A673 (cell line): ENCODE measurements at regions not wholly inside any gene's neighbourhood (a gene's known extent, or its start where the extent isn't known, plus 50 kb on each side); places are given as distances from the start of the nearest gene placed in this dataset.

Experiments
- BruUV-seq: library from RNA; stranded (reverse); fragments of 400-500 nt; replicated peaks from 2 replicates; lab custom pipeline; 2021; lab: Mats Ljungman, UMichigan
- CTCF ChIA-PET: fragments of 300-600 bp; sonication (Branson Sonifier 250); formaldehyde crosslinking; loops from one replicate; lab custom pipeline; 2022; ENCODE audit warnings: antibody characterized with exemption; lab: Charles Lee
- POLR2A ChIA-PET: fragments of 300-600 bp; sonication (Branson Sonifier 250); formaldehyde crosslinking; loops from one replicate; lab custom pipeline; 2022; ENCODE audit warnings: antibody characterized with exemption; ENCODE audit not compliant: low non-redundant PET; lab: Charles Lee
- DNase-seq: peaks from one replicate; pipeline ENCODE4 v3.0.0-alpha.2; 2015; ENCODE audit warnings: low spot score
- H3K27ac ChIP-seq: fragments of 200-600 bp; sonication (generic); 2 replicates; pipeline ENCODE4 v1.5.1; 2016; ENCODE audit warnings: mixed run types, low read depth, mild to moderate bottlenecking, mixed read lengths, antibody characterized with exemption, low read length; ENCODE audit not compliant: poor library complexity, severe bottlenecking
- H3K27me3 ChIP-seq: fragments of 200-600 bp; sonication (generic); replicated peaks from 2 replicates; pipeline ENCODE4 v1.6.1; 2017; ENCODE audit warnings: mixed run types, low read depth, mild to moderate bottlenecking, mixed read lengths, antibody characterized with exemption, low read length; ENCODE audit not compliant: insufficient read depth, poor library complexity
- H3K36me3 ChIP-seq: fragments of 200-600 bp; sonication (generic); 2 replicates; pipeline ENCODE4 v1.6.1; 2016; ENCODE audit warnings: mixed run types, mild to moderate bottlenecking, mixed read lengths, antibody characterized with exemption, low read length; ENCODE audit not compliant: insufficient read depth, poor library complexity, severe bottlenecking
- H3K4me1 ChIP-seq: fragments of 200-600 bp; sonication (generic); 2 replicates; pipeline ENCODE4 v1.6.1; 2017; ENCODE audit warnings: mixed run types, mild to moderate bottlenecking, mixed read lengths, antibody characterized with exemption, low read length; ENCODE audit not compliant: insufficient read depth, poor library complexity, severe bottlenecking
- H3K4me3 ChIP-seq: fragments of 200-600 bp; sonication (generic); 2 replicates; pipeline ENCODE4 v1.5.1; 2016; ENCODE audit warnings: low read depth, mixed run types, mild to moderate bottlenecking, mixed read lengths, low read length; ENCODE audit not compliant: poor library complexity, severe bottlenecking
- H3K9me3 ChIP-seq: fragments of 200-600 bp; sonication (generic); 2 replicates; pipeline ENCODE4 v1.6.1; 2016; ENCODE audit warnings: mixed run types, low read depth, mild to moderate bottlenecking, mixed read lengths, antibody characterized with exemption, low read length; ENCODE audit not compliant: poor library complexity, severe bottlenecking
- CTCF ChIP-seq: fragments of 300-800, 200-600 bp; sonication (generic); conservative IDR thresholded peaks from 2 replicates; pipeline ENCODE4 v1.5.1; 2017; ENCODE audit warnings: low read depth, mild to moderate bottlenecking, antibody characterized with exemption, low read length, moderate library complexity, mixed read lengths
- EZH2 ChIP-seq: fragments of 200-600 bp; sonication (generic); IDR thresholded peaks from 2 replicates; pipeline ENCODE4 v1.6.1; 2017; ENCODE audit warnings: borderline replicate concordance, low read depth, mild to moderate bottlenecking, mixed read lengths, antibody characterized with exemption, low read length; ENCODE audit not compliant: poor library complexity, severe bottlenecking
- intact Hi-C: fragments of 100-400 bp; cut with micrococcal nuclease; formaldehyde crosslinking; loops from one replicate; pipeline ENCODE4 v1.10.0; 2022; ENCODE audit not compliant: unreplicated experiment

GRCh38 chr16:64180136-64180900, 941.5 kb downstream of the CDH11 start:
- H3K27me3 ChIP-seq, result no peaks in the 10 kb centered on the region
- ChIA-PET CTCF (no interaction called here), POLR2A (no interaction called here)
- no peak for DNase-seq
- BruUV-seq, result no TSS peak
- no peak overlapping the region for H3K27ac ChIP-seq
- intact Hi-C loops, result no loop called here
- peaks cover 6% of the 10 kb centered on the region for H3K9me3 ChIP-seq
- no peaks in the 10 kb centered on the region for H3K4me1 ChIP-seq
- H3K36me3 ChIP-seq, result no peaks in the 10 kb centered on the region
- H3K4me3 ChIP-seq, result no peak overlapping the region
- no peak for TF ChIP-seq EZH2
- TF ChIP-seq CTCF, result no peak

DNA sequence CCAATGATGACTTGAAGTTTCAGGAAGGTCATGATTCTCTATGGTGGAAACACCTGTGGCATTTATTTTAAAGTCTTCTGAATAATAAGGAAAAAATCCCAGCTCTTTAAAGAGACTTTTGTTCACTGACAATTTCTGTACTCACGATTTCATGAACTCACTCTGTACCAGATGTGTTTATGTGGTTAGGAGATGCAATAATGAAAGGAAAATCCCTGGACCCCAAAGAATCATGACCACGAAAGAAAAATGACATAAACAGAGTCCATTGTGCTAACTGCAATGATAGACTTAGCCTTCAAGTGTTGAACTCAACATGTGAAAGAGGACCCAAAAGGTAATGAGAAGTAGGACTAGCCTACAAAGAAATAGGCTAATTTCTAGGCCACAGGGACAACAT, 947.5 kb downstream of the CDH11 start:
- Histone ChIP-seq H3K27ac (no peak overlapping the region), H3K9me3 (peaks cover 6% of the 10 kb centered on the region), H3K4me3 (no peak overlapping the region), H3K4me1 (no peaks in the 10 kb centered on the region), H3K27me3 (no peaks in the 10 kb centered on the region), H3K36me3 (no peaks in the 10 kb centered on the region)
- DNase-seq, result no peak
- no TSS peak for BruUV-seq
- ChIA-PET CTCF (no interaction called here), POLR2A (no interaction called here)
- intact Hi-C loops, result no loop called here
- TF ChIP-seq EZH2 (no peak), CTCF (no peak)

GRCh38 chr16:64172652-64173051, 949.2 kb downstream of the CDH11 start:
- CTCF ChIA-PET, result interaction anchor here (0.6 kb wide), 1 partner anchor 611 kb away, joined by 3 read pairs; no protein-coding TSS in a partner anchor
- Histone ChIP-seq H3K27ac (no peak overlapping the region), H3K4me3 (no peak overlapping the region), H3K9me3 (no peaks in the 10 kb centered on the region), H3K4me1 (no peaks in the 10 kb centered on the region), H3K27me3 (no peaks in the 10 kb centered on the region), H3K36me3 (no peaks in the 10 kb centered on the region)
- intact Hi-C loops, result no loop called here
- POLR2A ChIA-PET, result no interaction called here
- DNase-seq, result no peak
- BruUV-seq, result no TSS peak
- TF ChIP-seq CTCF (no peak), EZH2 (no peak)
